Fibroblast of the aortic adventitia (primary cell): ENCODE measurements at regions not wholly inside any gene's neighbourhood (a gene's known extent, or its start where the extent isn't known, plus 50 kb on each side); places are given as distances from the start of the nearest gene placed in this dataset.

Source experiments
- DNase-seq: peaks from one replicate; pipeline ENCODE4 v3.0.0-alpha.2; 2010; ENCODE audit warnings: low read depth
- H3K4me3 ChIP-seq: 2 replicates; pipeline ENCODE4 v1.5.1; 2011; ENCODE audit warnings: low read depth, mild to moderate bottlenecking, control low read depth, low read length, moderate library complexity
- CTCF ChIP-seq: IDR thresholded peaks from 2 replicates; pipeline ENCODE4 v1.5.1; 2011; ENCODE audit warnings: mild to moderate bottlenecking, low read length, control low read depth, inconsistent platforms; ENCODE audit not compliant: insufficient read depth

- TF ChIP-seq CTCF: no peak
- H3K4me3 ChIP-seq: no peak overlapping the region
- DNase-seq: no peak
Observed at GRCh38 chrX:8310409-8310808, 139.3 kb upstream of the VCX2 start.

DNA sequence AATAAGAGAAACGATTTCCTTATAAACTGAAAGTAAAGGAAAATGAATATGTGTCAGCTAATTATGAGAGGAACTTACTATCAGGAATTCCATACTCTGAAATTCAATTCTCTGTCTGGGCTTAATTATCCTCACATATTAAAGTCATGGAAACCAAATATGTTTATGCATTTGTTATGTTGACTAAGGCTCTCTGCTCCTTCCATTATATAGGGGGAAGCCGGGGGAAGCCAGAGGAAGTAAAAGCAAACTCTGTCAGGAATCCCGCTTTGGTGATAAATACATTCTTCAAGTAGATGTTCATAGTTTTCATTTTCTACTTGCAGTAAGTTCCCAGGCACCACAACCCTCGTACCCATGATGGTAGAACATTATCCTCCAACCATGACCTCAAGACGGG is 142.8 kb upstream of the VCX2 start:
- no peak for TF ChIP-seq CTCF
- H3K4me3 ChIP-seq: no peak overlapping the region
- no peak for DNase-seq

DNA sequence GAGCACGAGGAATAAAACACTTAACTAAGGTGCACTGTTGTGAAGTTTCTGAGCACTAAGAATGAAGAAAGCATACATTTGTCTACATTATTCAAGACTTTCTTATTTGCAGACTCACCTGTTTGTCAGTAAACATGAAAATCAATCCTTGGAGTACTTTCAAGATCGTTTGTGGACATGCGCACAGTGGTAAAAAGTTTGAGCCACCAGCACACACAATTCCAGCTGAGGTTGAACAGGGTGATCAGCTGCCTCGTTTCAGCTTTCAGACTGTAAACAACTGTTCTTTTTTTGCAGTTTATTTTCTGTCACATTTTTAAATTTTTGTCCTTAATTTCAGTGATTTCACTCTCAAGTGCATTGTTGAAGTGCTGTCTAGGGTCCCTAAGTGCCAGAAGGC is 143.8 kb upstream of the VCX2 start:
- TF ChIP-seq CTCF: no peak
- DNase-seq: no peak
- no peak overlapping the region for H3K4me3 ChIP-seq

- DNase-seq: no peak
- no peak for TF ChIP-seq CTCF
Observed at GRCh38 chrX:8319359-8319758, 145.3 kb upstream of the VCX3B start.

DNA sequence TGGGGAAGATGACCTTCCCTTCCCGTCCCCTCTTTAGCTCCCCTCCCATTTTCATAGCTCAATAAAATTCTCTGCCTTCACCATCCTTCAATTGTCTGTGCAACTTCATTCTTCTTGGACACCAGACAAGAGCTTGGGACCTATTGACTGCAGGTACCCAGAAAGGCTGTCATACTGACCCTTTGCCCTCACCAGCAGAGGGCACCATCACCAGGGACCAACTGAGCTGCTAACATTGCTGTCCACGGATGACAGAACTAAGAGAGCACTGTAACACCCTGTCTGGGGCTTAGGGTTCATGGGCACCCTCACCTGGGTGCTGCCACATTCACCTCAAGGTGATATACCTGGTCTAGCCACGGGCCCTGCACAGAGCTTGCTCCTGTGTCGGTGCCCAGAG is 141.3 kb upstream of the VCX3B start:
- no peak overlapping the region for H3K4me3 ChIP-seq
- no peak for DNase-seq
- no peak for TF ChIP-seq CTCF

More at GRCh38 chrX:8319359-8319758, 145.3 kb upstream of the VCX3B start:
- H3K4me3 ChIP-seq: no peak overlapping the region

DNA sequence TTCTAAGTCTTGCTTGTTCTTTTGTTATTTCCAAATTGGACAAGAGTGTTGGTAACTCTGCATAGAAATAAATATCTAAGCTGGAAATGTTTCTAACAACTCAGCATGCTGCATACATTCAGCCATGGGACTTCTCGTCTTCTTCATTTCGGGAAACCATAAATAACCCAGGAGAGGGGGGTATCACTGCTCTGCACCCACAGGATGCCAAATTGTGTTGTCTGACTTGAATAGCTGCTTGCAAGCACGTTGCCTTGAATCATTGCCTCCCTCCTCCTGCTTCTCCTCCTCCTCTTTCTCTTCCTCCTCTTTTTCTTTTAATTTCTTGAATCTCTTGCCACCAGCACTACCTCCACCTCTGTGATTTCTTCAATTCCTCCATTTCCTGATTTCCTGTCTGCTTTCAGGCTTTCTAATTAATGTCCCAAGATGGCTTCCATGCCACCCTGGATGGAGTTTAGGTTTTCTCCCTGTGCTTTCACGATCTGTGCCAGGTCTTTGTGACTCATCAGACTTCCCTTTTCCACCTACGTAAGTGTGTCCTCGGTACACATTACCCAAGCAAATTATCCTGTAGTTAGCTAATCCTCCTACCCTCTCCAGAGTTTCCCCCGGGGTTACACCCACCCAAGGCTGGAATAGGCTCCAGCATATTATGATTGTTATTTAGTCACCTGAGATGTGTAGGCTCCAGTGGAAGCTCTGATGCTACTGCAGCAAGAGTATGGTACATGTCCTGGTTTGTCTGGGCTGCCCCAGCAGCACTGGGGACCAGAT is 122.6 kb upstream of the VCX3B start:
- no peak overlapping the region for H3K4me3 ChIP-seq
- DNase-seq: no peak
- TF ChIP-seq CTCF: no peak

DNA sequence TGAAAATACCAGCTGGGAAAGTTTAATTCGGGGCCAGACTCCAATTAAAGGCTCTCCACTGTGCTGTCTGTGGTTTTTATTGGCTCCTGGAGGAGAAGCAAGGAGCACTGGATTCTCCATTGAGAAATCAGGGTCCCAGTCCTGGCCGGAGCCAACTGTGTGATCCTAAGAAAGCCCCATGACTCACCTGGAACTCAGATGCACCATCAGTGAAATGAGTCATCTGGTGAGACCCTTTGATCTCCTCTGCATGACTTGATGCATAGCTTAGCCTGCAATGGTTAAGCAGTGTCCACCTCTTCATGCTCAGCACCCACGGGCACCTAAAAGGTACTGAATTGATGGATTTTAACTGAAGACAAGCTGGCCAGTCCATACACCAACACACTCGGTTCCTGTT is 119.2 kb upstream of the VCX3B start:
- no peak for TF ChIP-seq CTCF
- DNase-seq: no peak
- H3K4me3 ChIP-seq: no peak overlapping the region
